WTC11 (cell line): ENCODE measurements at regions not wholly inside any gene's neighbourhood (a gene's known extent, or its start where the extent isn't known, plus 50 kb on each side); places are given as distances from the start of the nearest gene placed in this dataset.

Experiments used
- ATF2 ChIP-seq: sonication (generic); formaldehyde crosslinking; IDR thresholded peaks from 2 replicates; pipeline ENCODE4 v1.8.1; 2022; ENCODE audit warnings: low read depth, missing genetic modification reagents, borderline replicate concordance
- ELF4 ChIP-seq: sonication (generic); formaldehyde crosslinking; IDR thresholded peaks from 2 replicates; pipeline ENCODE4 v1.8.1; 2022; ENCODE audit warnings: low read depth, mild to moderate bottlenecking, moderate library complexity, missing genetic modification reagents
- FOXK1 ChIP-seq: sonication (generic); formaldehyde crosslinking; IDR thresholded peaks from 2 replicates; pipeline ENCODE4 v1.8.0; 2022; ENCODE audit warnings: mild to moderate bottlenecking, moderate library complexity, missing genetic modification reagents
- FOXP1 ChIP-seq: sonication (generic); formaldehyde crosslinking; IDR thresholded peaks from 2 replicates; pipeline ENCODE4 v1.8.0; 2022; ENCODE audit warnings: missing genetic modification reagents, mild to moderate bottlenecking, moderate library complexity, borderline replicate concordance
- MAX ChIP-seq: sonication (generic); formaldehyde crosslinking; IDR thresholded peaks from 2 replicates; pipeline ENCODE4 v1.8.0; 2022; ENCODE audit warnings: mild to moderate bottlenecking, missing genetic modification reagents
- MYBL2 ChIP-seq: sonication (generic); formaldehyde crosslinking; IDR thresholded peaks from 2 replicates; pipeline ENCODE4 v1.8.1; 2023; ENCODE audit warnings: mild to moderate bottlenecking, moderate library complexity, missing genetic modification reagents
- PREB ChIP-seq: sonication (generic); formaldehyde crosslinking; IDR thresholded peaks from 2 replicates; pipeline ENCODE4 v1.8.1; 2022; ENCODE audit warnings: mild to moderate bottlenecking, missing genetic modification reagents, moderate library complexity, borderline replicate concordance
- SP1 ChIP-seq: sonication (generic); formaldehyde crosslinking; conservative IDR thresholded peaks from 2 replicates; pipeline ENCODE4 v1.8.1; 2022; ENCODE audit warnings: missing genetic modification reagents
- TCF7 ChIP-seq: sonication (generic); formaldehyde crosslinking; IDR thresholded peaks from 2 replicates; pipeline ENCODE4 v1.8.0; 2022; ENCODE audit warnings: mild to moderate bottlenecking, low read depth, missing genetic modification reagents, moderate library complexity
- TEAD4 ChIP-seq: sonication (generic); formaldehyde crosslinking; IDR thresholded peaks from 2 replicates; pipeline ENCODE4 v1.8.0; 2022; ENCODE audit warnings: mild to moderate bottlenecking, missing genetic modification reagents
- ZNF121 ChIP-seq: sonication (generic); formaldehyde crosslinking; IDR thresholded peaks from 2 replicates; pipeline ENCODE4 v1.8.0; 2023; ENCODE audit warnings: missing genetic modification reagents
- ZNF232 ChIP-seq: sonication (generic); formaldehyde crosslinking; IDR thresholded peaks from 2 replicates; pipeline ENCODE4 v1.8.0; 2022; ENCODE audit warnings: mild to moderate bottlenecking, missing genetic modification reagents
- ZNF671 ChIP-seq: fragments of 250-450 bp; sonication (Bioruptor Pico); IDR thresholded peaks from 2 replicates; pipeline ENCODE4 v1.8.0; 2021; ENCODE audit warnings: mild to moderate bottlenecking
- TF ChIP-seq, protein P1 (sequence below): fragments of 200-600 bp; IDR thresholded peaks from 2 replicates; pipeline ENCODE4 v1.8.0; 2022; ENCODE audit warnings: antibody characterized with exemption

GRCh38 chr12:58159941-58160340 is 218.6 kb downstream of the ATP23 start:
- no peak for TF ChIP-seq MYBL2
- TF ChIP-seq SP1 (CRISPR knock-in tag) = no peak
- TF ChIP-seq ELF4 (CRISPR knock-in tag) = no peak
- no peak for TF ChIP-seq MAX (CRISPR knock-in tag)
- TF ChIP-seq, protein P1, sequence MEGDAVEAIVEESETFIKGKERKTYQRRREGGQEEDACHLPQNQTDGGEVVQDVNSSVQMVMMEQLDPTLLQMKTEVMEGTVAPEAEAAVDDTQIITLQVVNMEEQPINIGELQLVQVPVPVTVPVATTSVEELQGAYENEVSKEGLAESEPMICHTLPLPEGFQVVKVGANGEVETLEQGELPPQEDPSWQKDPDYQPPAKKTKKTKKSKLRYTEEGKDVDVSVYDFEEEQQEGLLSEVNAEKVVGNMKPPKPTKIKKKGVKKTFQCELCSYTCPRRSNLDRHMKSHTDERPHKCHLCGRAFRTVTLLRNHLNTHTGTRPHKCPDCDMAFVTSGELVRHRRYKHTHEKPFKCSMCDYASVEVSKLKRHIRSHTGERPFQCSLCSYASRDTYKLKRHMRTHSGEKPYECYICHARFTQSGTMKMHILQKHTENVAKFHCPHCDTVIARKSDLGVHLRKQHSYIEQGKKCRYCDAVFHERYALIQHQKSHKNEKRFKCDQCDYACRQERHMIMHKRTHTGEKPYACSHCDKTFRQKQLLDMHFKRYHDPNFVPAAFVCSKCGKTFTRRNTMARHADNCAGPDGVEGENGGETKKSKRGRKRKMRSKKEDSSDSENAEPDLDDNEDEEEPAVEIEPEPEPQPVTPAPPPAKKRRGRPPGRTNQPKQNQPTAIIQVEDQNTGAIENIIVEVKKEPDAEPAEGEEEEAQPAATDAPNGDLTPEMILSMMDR = no peak
- TF ChIP-seq TCF7 (CRISPR knock-in tag) = no peak
- no peak for TF ChIP-seq ATF2
- no peak for TF ChIP-seq TEAD4 (CRISPR knock-in tag)
- TF ChIP-seq ZNF671 (CRISPR knock-in tag) = no peak
- no peak for TF ChIP-seq ZNF121 (CRISPR knock-in tag)
- no peak for TF ChIP-seq FOXP1 (CRISPR knock-in tag)
- no peak for TF ChIP-seq PREB
- TF ChIP-seq ZNF232 (CRISPR knock-in tag) = no peak
- TF ChIP-seq FOXK1 (CRISPR knock-in tag) = no peak
